Common myeloid progenitor, CD34-positive (primary cell): ENCODE measurements at regions not wholly inside any gene's neighbourhood (a gene's known extent, or its start where the extent isn't known, plus 50 kb on each side); places are given as distances from the start of the nearest gene placed in this dataset.

Experiments
- CTCF ChIA-PET: fragments of 350-600 bp; sonication (Branson Sonifier 250); formaldehyde crosslinking; loops from one replicate; lab custom pipeline; 2021; ENCODE audit warnings: antibody characterized with exemption; lab: Charles Lee
- POLR2A ChIA-PET: fragments of 350-600 bp; sonication (Branson Sonifier 250); formaldehyde crosslinking; loops from one replicate; lab custom pipeline; 2021; ENCODE audit warnings: antibody characterized with exemption; lab: Charles Lee
- DNase-seq, 3 donors: peaks; one replicate each; pipeline versions ENCODE4 v3.0.0 to v3.0.0-alpha.2; 2013
- H3K27ac ChIP-seq, 2 experiments: 1 replicate in 1 of 2; 2 replicates in 1 of 2; pipeline ENCODE4 v1.7.0; 2013; ENCODE audit warnings: inconsistent platforms in 2 of 2, low read length in 2 of 2, mild to moderate bottlenecking in 2 of 2, low read depth in 1 of 2, moderate library complexity in 1 of 2; ENCODE audit not compliant: severe bottlenecking in 2 of 2, insufficient read depth in 1 of 2, poor library complexity in 1 of 2
- H3K27me3 ChIP-seq, 5 experiments: replicated peaks in 2 of 5; 1 replicate in 3 of 5; 2 replicates in 2 of 5; pipeline versions ENCODE4 v1.6.1 to v1.7.0; 2013; ENCODE audit warnings: low read length in 4 of 5, mild to moderate bottlenecking in 2 of 5, moderate library complexity in 2 of 5, inconsistent platforms in 1 of 5; ENCODE audit not compliant: insufficient read depth in 5 of 5, control insufficient read depth in 4 of 5
- H3K36me3 ChIP-seq, 4 experiments: 1 replicate in 2 of 4; 2 replicates in 2 of 4; pipeline versions ENCODE4 v1.6.1 to v1.7.0; 2013; ENCODE audit warnings: low read length in 3 of 4, control low read depth in 1 of 4, mild to moderate bottlenecking in 1 of 4; ENCODE audit not compliant: control insufficient read depth in 4 of 4, insufficient read depth in 4 of 4
- H3K4me1 ChIP-seq, 4 experiments: 1 replicate in 3 of 4; 2 replicates in 1 of 4; pipeline versions ENCODE4 v1.6.1 to v1.7.1; 2013; ENCODE audit warnings: low read length in 3 of 4, mild to moderate bottlenecking in 3 of 4, control low read depth in 1 of 4, inconsistent platforms in 1 of 4, moderate library complexity in 1 of 4; ENCODE audit not compliant: control insufficient read depth in 4 of 4, insufficient read depth in 4 of 4; ENCODE audit errors: control extremely low read depth in 1 of 4
- H3K4me3 ChIP-seq, 7 experiments: 1 replicate in 4 of 7; 2 replicates in 3 of 7; pipeline versions ENCODE4 v1.5.1 to v1.7.0; 2013; ENCODE audit warnings: mild to moderate bottlenecking in 7 of 7, low read length in 6 of 7, moderate library complexity in 6 of 7, inconsistent platforms in 2 of 7, low read depth in 2 of 7, control low read depth in 1 of 7; ENCODE audit not compliant: insufficient read depth in 4 of 7, control insufficient read depth in 1 of 7; ENCODE audit errors: extremely low read depth in 1 of 7
- H3K9me3 ChIP-seq, 5 experiments: 1 replicate in 4 of 5; 2 replicates in 1 of 5; pipeline versions ENCODE4 v1.6.1 to v1.7.1; 2013; ENCODE audit warnings: low read length in 4 of 5, mild to moderate bottlenecking in 2 of 5, inconsistent platforms in 1 of 5, low read depth in 1 of 5, moderate library complexity in 1 of 5; ENCODE audit not compliant: control insufficient read depth in 4 of 5, insufficient read depth in 2 of 5; ENCODE audit errors: control extremely low read depth in 1 of 5
- WGBS: methylation state at CpG from one replicate; pipeline ENCODE4 v1.1.5; 2013; ENCODE audit not compliant: insufficient coverage; 5-methylcytosine and 5-hydroxymethylcytosine counted together

DNA sequence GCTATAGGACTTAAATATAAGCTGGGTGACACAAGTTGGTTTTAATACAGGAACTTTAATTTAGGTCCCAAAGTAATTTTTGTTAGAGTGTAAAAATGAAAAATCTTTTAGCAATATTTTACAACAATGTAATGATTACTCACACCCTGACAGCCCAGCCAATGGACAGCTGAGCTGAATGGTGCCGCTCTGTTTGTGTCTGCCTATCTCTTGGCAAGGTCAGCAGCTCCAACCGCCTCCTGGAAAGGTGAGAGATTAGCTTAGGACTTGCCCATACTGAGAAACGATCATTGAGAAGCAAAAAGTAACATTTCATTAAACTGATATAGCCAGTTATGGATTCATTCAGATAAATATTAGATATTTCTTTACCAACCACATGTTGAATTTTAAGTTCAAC is 463.6 kb upstream of the CD180 start:
- Histone ChIP-seq H3K36me3 (no peaks in the 10 kb centered on the region), H3K4me3 (no peak overlapping the region), H3K9me3 (no peaks in the 10 kb centered on the region), H3K4me1 (no peaks in the 10 kb centered on the region), H3K27ac (no peak overlapping the region), H3K27me3 (no peaks in the 10 kb centered on the region)
- POLR2A ChIA-PET: no interaction called here
- DNase-seq: no peak
- CTCF ChIA-PET: no interaction called here
- 100% methylated on average over 1 of the region's 3 CpGs for WGBS

DNA sequence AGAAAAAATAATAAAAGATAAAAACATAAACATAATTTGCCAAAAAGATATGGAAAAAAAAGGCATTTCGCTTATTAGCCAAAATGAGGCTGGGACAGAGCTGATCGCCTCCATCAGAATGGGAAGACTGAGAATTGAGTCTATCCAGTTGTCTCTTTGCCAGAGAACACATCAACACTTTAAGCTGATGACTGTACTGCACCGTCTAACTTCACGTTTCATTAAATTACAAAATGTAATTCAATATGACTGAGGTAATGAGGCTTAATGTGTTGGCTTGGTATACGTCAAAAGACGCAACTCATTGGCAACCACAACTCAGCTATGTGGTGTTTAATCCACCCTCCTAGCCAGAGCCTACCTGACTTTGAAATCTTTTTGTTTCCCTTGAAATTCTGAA is 462.7 kb upstream of the CD180 start:
- Histone ChIP-seq H3K27me3 (no peaks in the 10 kb centered on the region), H3K4me1 (no peaks in the 10 kb centered on the region), H3K9me3 (no peaks in the 10 kb centered on the region), H3K36me3 (no peaks in the 10 kb centered on the region), H3K4me3 (no peak overlapping the region), H3K27ac (no peak overlapping the region)
- POLR2A ChIA-PET: no interaction called here
- WGBS: 95% methylated on average over 3 of the region's 6 CpGs
- DNase-seq: no peak
- CTCF ChIA-PET: no interaction called here

DNA sequence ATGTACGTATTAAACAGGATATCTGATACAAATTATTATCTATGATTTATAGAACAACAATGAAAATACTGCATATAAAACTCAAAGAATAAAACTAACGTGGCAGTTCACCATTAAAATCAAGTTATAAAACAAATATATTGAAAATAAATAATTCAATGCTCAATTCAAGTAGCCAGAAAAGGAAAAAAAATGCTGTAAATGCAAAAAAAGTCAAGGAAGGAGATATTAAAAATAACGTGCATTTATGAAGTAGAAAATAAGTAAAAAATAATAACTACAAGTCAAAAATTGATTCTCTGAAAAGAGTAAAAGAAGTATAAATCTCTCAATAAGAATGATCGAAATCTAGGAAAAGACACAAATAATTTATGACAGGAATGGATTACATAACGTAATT is 460.5 kb upstream of the CD180 start:
- no peak overlapping the region for H3K27ac ChIP-seq
- H3K27me3 ChIP-seq: no peaks in the 10 kb centered on the region
- ChIA-PET POLR2A (no interaction called here), CTCF (no interaction called here)
- H3K36me3 ChIP-seq: no peaks in the 10 kb centered on the region
- no peak overlapping the region for H3K4me3 ChIP-seq
- DNase-seq: no peak
- H3K9me3 ChIP-seq: no peaks in the 10 kb centered on the region
- no CpG with 5 or more reads among the region's 5 CpGs for WGBS
- no peaks in the 10 kb centered on the region for H3K4me1 ChIP-seq

- H3K4me3 ChIP-seq: no peak overlapping the region
- H3K4me1 ChIP-seq: no peaks in the 10 kb centered on the region
- H3K27me3 ChIP-seq: no peaks in the 10 kb centered on the region
- no peaks in the 10 kb centered on the region for H3K36me3 ChIP-seq
- no peaks in the 10 kb centered on the region for H3K9me3 ChIP-seq
- ChIA-PET POLR2A (no interaction called here), CTCF (no interaction called here)
- no peak for DNase-seq
- no peak overlapping the region for H3K27ac ChIP-seq
- no CpG with 5 or more reads among the region's 1 CpG for whole genome bisulfite sequencing
Measured at GRCh38 chr5:67652201-67652600, 455.6 kb upstream of the CD180 start.

- Histone ChIP-seq H3K27ac (no peak overlapping the region), H3K27me3 (no peaks in the 10 kb centered on the region), H3K4me1 (no peaks in the 10 kb centered on the region), H3K9me3 (no peaks in the 10 kb centered on the region), H3K36me3 (no peaks in the 10 kb centered on the region), H3K4me3 (no peak overlapping the region)
- DNase-seq: no peak
- ChIA-PET CTCF (no interaction called here), POLR2A (no interaction called here)
- WGBS: no CpG with 5 or more reads among the region's 1 CpG
Measured at GRCh38 chr5:67651180-67651579, 454.6 kb upstream of the CD180 start.

DNA sequence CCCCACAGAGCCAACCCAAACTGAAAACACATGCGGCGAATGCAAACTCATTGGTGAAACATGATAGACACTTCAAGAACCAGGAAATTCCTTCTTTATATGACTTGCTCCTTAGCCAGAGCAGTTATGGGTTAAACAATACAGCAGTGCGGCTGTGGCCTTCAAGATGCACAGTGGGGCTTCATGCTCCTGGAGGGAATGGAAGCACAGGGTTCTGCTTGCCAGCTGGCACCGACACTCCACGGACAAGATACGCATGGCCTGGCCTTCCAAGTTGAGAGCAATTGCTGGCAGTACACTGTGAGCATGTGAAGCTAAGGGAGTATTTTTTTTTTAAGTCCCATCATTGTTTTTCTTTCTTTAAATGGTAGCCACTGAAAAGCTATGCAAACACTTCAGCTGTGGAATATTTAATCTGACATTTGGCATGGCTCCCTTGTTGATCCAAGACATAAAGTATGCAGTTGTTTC is 451.6 kb upstream of the CD180 start:
- no peak overlapping the region for H3K27ac ChIP-seq
- no peaks in the 10 kb centered on the region for H3K4me1 ChIP-seq
- H3K36me3 ChIP-seq: no peaks in the 10 kb centered on the region
- WGBS: 92% methylated on average over 6 of the region's 6 CpGs
- no peak overlapping the region for H3K4me3 ChIP-seq
- H3K27me3 ChIP-seq: no peaks in the 10 kb centered on the region
- ChIA-PET CTCF (no interaction called here), POLR2A (interaction anchor here (0.6 kb wide), 1 partner anchor 310 kb away, joined by 3 read pairs; no protein-coding TSS in a partner anchor)
- peaks cover 0 to 6% (median 1%) of the 10 kb centered on the region in 5 experiments for H3K9me3 ChIP-seq
- no peak for DNase-seq

DNA sequence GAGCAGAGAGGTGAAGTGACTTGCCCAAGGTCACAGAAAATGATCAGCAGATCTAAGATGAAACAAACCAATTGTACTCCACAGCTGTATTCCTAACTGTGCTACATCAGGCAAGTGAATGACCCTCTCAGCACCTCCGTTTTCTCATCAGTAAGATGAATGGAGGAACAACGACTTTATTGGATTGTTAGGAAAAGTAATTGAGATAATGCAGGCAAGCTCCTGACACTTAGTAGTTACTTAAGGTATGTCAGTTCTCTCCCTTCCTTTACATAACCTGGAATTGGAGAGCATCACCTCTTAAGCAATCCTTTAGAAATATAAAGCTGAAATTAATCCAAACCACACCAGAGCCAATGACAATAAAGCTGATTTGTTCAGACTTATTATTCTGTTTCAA is 451.2 kb upstream of the CD180 start:
- H3K4me1 ChIP-seq: no peaks in the 10 kb centered on the region
- WGBS: no CpG with 5 or more reads among the region's 2 CpGs
- peaks cover 0 to 6% (median 1%) of the 10 kb centered on the region in 5 experiments for H3K9me3 ChIP-seq
- no peaks in the 10 kb centered on the region for H3K27me3 ChIP-seq
- H3K4me3 ChIP-seq: no peak overlapping the region
- no peaks in the 10 kb centered on the region for H3K36me3 ChIP-seq
- ChIA-PET POLR2A (interaction anchor here (0.6 kb wide), 1 partner anchor 310 kb away, joined by 3 read pairs; no protein-coding TSS in a partner anchor), CTCF (no interaction called here)
- H3K27ac ChIP-seq: no peak overlapping the region
- no peak for DNase-seq
